ENCODE measurements at regions not wholly inside any gene's neighbourhood (a gene's known extent, or its start where the extent isn't known, plus 50 kb on each side); places are given as distances from the start of the nearest gene placed in this dataset.

- Histone ChIP-seq H3K4me3 (ENCODE audit: low read length in 3 of 3) (no peak overlapping the region), H3K4me1 (ENCODE audit: control insufficient read depth in 3 of 3, insufficient read depth in 3 of 3, low read length in 3 of 3) (no peaks in the 10 kb centered on the region), H3K27me3 (ENCODE audit: control insufficient read depth in 3 of 3, insufficient read depth in 3 of 3, low read length in 3 of 3) (no peaks in the 10 kb centered on the region)
Measured at GRCh38 chr9:80359291-80359690, 787.5 kb downstream of the TLE4 start.

GRCh38 chr9:80352967-80353366 lies 781.2 kb downstream of the TLE4 start:
- H3K4me3 ChIP-seq (ENCODE audit: low read length in 3 of 3) = no peak overlapping the region
- H3K4me1 ChIP-seq (ENCODE audit: control insufficient read depth in 3 of 3, insufficient read depth in 3 of 3, low read length in 3 of 3) = no peaks in the 10 kb centered on the region
- H3K9me3 ChIP-seq (ENCODE audit: control insufficient read depth in 3 of 3, low read length in 3 of 3) = no peaks in the 10 kb centered on the region
- no peaks in the 10 kb centered on the region for H3K36me3 ChIP-seq (ENCODE audit: control insufficient read depth in 3 of 3, insufficient read depth in 3 of 3, low read length in 3 of 3)
- no peak overlapping the region for H3K9ac ChIP-seq (ENCODE audit: low read depth in 1 of 3, low read length in 3 of 3)
- H3K27me3 ChIP-seq (ENCODE audit: control insufficient read depth in 3 of 3, insufficient read depth in 3 of 3, low read length in 3 of 3) = no peaks in the 10 kb centered on the region
- no peak overlapping the region for H3K27ac ChIP-seq (ENCODE audit: low read depth, low read length)

More at GRCh38 chr9:80359291-80359690, 787.5 kb downstream of the TLE4 start:
- Histone ChIP-seq H3K9me3 (ENCODE audit: control insufficient read depth in 3 of 3, low read length in 3 of 3) (no peaks in the 10 kb centered on the region), H3K27ac (ENCODE audit: low read depth, low read length) (no peak overlapping the region), H3K9ac (ENCODE audit: low read depth in 1 of 3, low read length in 3 of 3) (no peak overlapping the region), H3K36me3 (ENCODE audit: control insufficient read depth in 3 of 3, insufficient read depth in 3 of 3, low read length in 3 of 3) (no peaks in the 10 kb centered on the region)

- H3K9ac ChIP-seq (ENCODE audit: low read depth in 1 of 3, low read length in 3 of 3) = no peak overlapping the region
- H3K4me1 ChIP-seq (ENCODE audit: control insufficient read depth in 3 of 3, insufficient read depth in 3 of 3, low read length in 3 of 3) = no peaks in the 10 kb centered on the region
- H3K36me3 ChIP-seq (ENCODE audit: control insufficient read depth in 3 of 3, insufficient read depth in 3 of 3, low read length in 3 of 3) = no peaks in the 10 kb centered on the region
- H3K27ac ChIP-seq (ENCODE audit: low read depth, low read length) = no peak overlapping the region
- H3K9me3 ChIP-seq (ENCODE audit: control insufficient read depth in 3 of 3, low read length in 3 of 3) = no peaks in the 10 kb centered on the region
- H3K27me3 ChIP-seq (ENCODE audit: control insufficient read depth in 3 of 3, insufficient read depth in 3 of 3, low read length in 3 of 3) = no peaks in the 10 kb centered on the region
- no peak overlapping the region for H3K4me3 ChIP-seq (ENCODE audit: low read length in 3 of 3)
Measured at GRCh38 chr9:80351612-80352011, 779.8 kb downstream of the TLE4 start.

- no peaks in the 10 kb centered on the region for H3K36me3 ChIP-seq (ENCODE audit: control insufficient read depth in 3 of 3, insufficient read depth in 3 of 3, low read length in 3 of 3)
- no peak overlapping the region for H3K9ac ChIP-seq (ENCODE audit: low read depth in 1 of 3, low read length in 3 of 3)
- H3K27ac ChIP-seq (ENCODE audit: low read depth, low read length) = no peak overlapping the region
- H3K4me1 ChIP-seq (ENCODE audit: control insufficient read depth in 3 of 3, insufficient read depth in 3 of 3, low read length in 3 of 3) = peaks cover 0 to 7% (median 5%) of the 10 kb centered on the region in 3 donors
- no peaks in the 10 kb centered on the region for H3K9me3 ChIP-seq (ENCODE audit: control insufficient read depth in 3 of 3, low read length in 3 of 3)
- no peaks in the 10 kb centered on the region for H3K27me3 ChIP-seq (ENCODE audit: control insufficient read depth in 3 of 3, insufficient read depth in 3 of 3, low read length in 3 of 3)
- H3K4me3 ChIP-seq (ENCODE audit: low read length in 3 of 3) = peak overlapping the region in 1 of 3 donors; percentile 6
Measured at GRCh38 chr9:80326105-80326504, 754.3 kb downstream of the TLE4 start.

- no peak overlapping the region for H3K9ac ChIP-seq (ENCODE audit: low read depth in 1 of 3, low read length in 3 of 3)
- H3K4me1 ChIP-seq (ENCODE audit: control insufficient read depth in 3 of 3, insufficient read depth in 3 of 3, low read length in 3 of 3) = peaks cover 0 to 5% (median 1%) of the 10 kb centered on the region in 3 donors
- H3K27me3 ChIP-seq (ENCODE audit: control insufficient read depth in 3 of 3, insufficient read depth in 3 of 3, low read length in 3 of 3) = no peaks in the 10 kb centered on the region
- H3K27ac ChIP-seq (ENCODE audit: low read depth, low read length) = no peak overlapping the region
- H3K36me3 ChIP-seq (ENCODE audit: control insufficient read depth in 3 of 3, insufficient read depth in 3 of 3, low read length in 3 of 3) = no peaks in the 10 kb centered on the region
- no peak overlapping the region for H3K4me3 ChIP-seq (ENCODE audit: low read length in 3 of 3)
- no peaks in the 10 kb centered on the region for H3K9me3 ChIP-seq (ENCODE audit: control insufficient read depth in 3 of 3, low read length in 3 of 3)
Measured at GRCh38 chr9:80320916-80321315, 749.2 kb downstream of the TLE4 start.

GRCh38 chr9:80320480-80320879 lies 748.7 kb downstream of the TLE4 start:
- no peaks in the 10 kb centered on the region for H3K27me3 ChIP-seq (ENCODE audit: control insufficient read depth in 3 of 3, insufficient read depth in 3 of 3, low read length in 3 of 3)
- H3K4me1 ChIP-seq (ENCODE audit: control insufficient read depth in 3 of 3, insufficient read depth in 3 of 3, low read length in 3 of 3) = peaks cover 0 to under 1% (median 0%) of the 10 kb centered on the region in 3 donors
- H3K4me3 ChIP-seq (ENCODE audit: low read length in 3 of 3) = no peak overlapping the region
- H3K27ac ChIP-seq (ENCODE audit: low read depth, low read length) = no peak overlapping the region
- H3K9me3 ChIP-seq (ENCODE audit: control insufficient read depth in 3 of 3, low read length in 3 of 3) = no peaks in the 10 kb centered on the region
- no peaks in the 10 kb centered on the region for H3K36me3 ChIP-seq (ENCODE audit: control insufficient read depth in 3 of 3, insufficient read depth in 3 of 3, low read length in 3 of 3)
- no peak overlapping the region for H3K9ac ChIP-seq (ENCODE audit: low read depth in 1 of 3, low read length in 3 of 3)

GRCh38 chr9:80305136-80305535 lies 733.4 kb downstream of the TLE4 start:
- H3K4me3 ChIP-seq (ENCODE audit: low read length in 3 of 3) = no peak overlapping the region
- no peaks in the 10 kb centered on the region for H3K9me3 ChIP-seq (ENCODE audit: control insufficient read depth in 3 of 3, low read length in 3 of 3)
- H3K9ac ChIP-seq (ENCODE audit: low read depth in 1 of 3, low read length in 3 of 3) = no peak overlapping the region
- H3K27me3 ChIP-seq (ENCODE audit: control insufficient read depth in 3 of 3, insufficient read depth in 3 of 3, low read length in 3 of 3) = no peaks in the 10 kb centered on the region
- H3K27ac ChIP-seq (ENCODE audit: low read depth, low read length) = no peak overlapping the region
- no peaks in the 10 kb centered on the region for H3K36me3 ChIP-seq (ENCODE audit: control insufficient read depth in 3 of 3, insufficient read depth in 3 of 3, low read length in 3 of 3)
- H3K4me1 ChIP-seq (ENCODE audit: control insufficient read depth in 3 of 3, insufficient read depth in 3 of 3, low read length in 3 of 3) = no peaks in the 10 kb centered on the region

- Histone ChIP-seq H3K4me1 (ENCODE audit: control insufficient read depth in 3 of 3, insufficient read depth in 3 of 3, low read length in 3 of 3) (no peaks in the 10 kb centered on the region), H3K27ac (ENCODE audit: low read depth, low read length) (no peak overlapping the region), H3K27me3 (ENCODE audit: control insufficient read depth in 3 of 3, insufficient read depth in 3 of 3, low read length in 3 of 3) (no peaks in the 10 kb centered on the region), H3K9ac (ENCODE audit: low read depth in 1 of 3, low read length in 3 of 3) (no peak overlapping the region), H3K36me3 (ENCODE audit: control insufficient read depth in 3 of 3, insufficient read depth in 3 of 3, low read length in 3 of 3) (no peaks in the 10 kb centered on the region), H3K9me3 (ENCODE audit: control insufficient read depth in 3 of 3, low read length in 3 of 3) (peaks cover 0 to 3% (median 0%) of the 10 kb centered on the region in 3 donors), H3K4me3 (ENCODE audit: low read length in 3 of 3) (no peak overlapping the region)
Measured at GRCh38 chr9:80294955-80295354, 723.2 kb downstream of the TLE4 start.

- no peak overlapping the region for H3K27ac ChIP-seq (ENCODE audit: low read depth, low read length)
- H3K9ac ChIP-seq (ENCODE audit: low read depth in 1 of 3, low read length in 3 of 3) = no peak overlapping the region
- no peaks in the 10 kb centered on the region for H3K36me3 ChIP-seq (ENCODE audit: control insufficient read depth in 3 of 3, insufficient read depth in 3 of 3, low read length in 3 of 3)
- H3K27me3 ChIP-seq (ENCODE audit: control insufficient read depth in 3 of 3, insufficient read depth in 3 of 3, low read length in 3 of 3) = no peaks in the 10 kb centered on the region
- H3K4me3 ChIP-seq (ENCODE audit: low read length in 3 of 3) = no peak overlapping the region
- no peaks in the 10 kb centered on the region for H3K4me1 ChIP-seq (ENCODE audit: control insufficient read depth in 3 of 3, insufficient read depth in 3 of 3, low read length in 3 of 3)
- peaks cover 0 to 3% (median 0%) of the 10 kb centered on the region in 3 donors for H3K9me3 ChIP-seq (ENCODE audit: control insufficient read depth in 3 of 3, low read length in 3 of 3)
Measured at GRCh38 chr9:80294318-80294717, 722.6 kb downstream of the TLE4 start.

GRCh38 chr9:80292231-80292630 lies 720.5 kb downstream of the TLE4 start:
- Histone ChIP-seq H3K27ac (ENCODE audit: low read depth, low read length) (no peak overlapping the region), H3K9me3 (ENCODE audit: control insufficient read depth in 3 of 3, low read length in 3 of 3) (no peaks in the 10 kb centered on the region), H3K4me3 (ENCODE audit: low read length in 3 of 3) (no peak overlapping the region), H3K4me1 (ENCODE audit: control insufficient read depth in 3 of 3, insufficient read depth in 3 of 3, low read length in 3 of 3) (no peaks in the 10 kb centered on the region), H3K36me3 (ENCODE audit: control insufficient read depth in 3 of 3, insufficient read depth in 3 of 3, low read length in 3 of 3) (no peaks in the 10 kb centered on the region), H3K9ac (ENCODE audit: low read depth in 1 of 3, low read length in 3 of 3) (no peak overlapping the region), H3K27me3 (ENCODE audit: control insufficient read depth in 3 of 3, insufficient read depth in 3 of 3, low read length in 3 of 3) (no peaks in the 10 kb centered on the region)

- no peak overlapping the region for H3K27ac ChIP-seq (ENCODE audit: low read depth, low read length)
Measured at GRCh38 chr9:80285326-80285725, 713.6 kb downstream of the TLE4 start.

More at GRCh38 chr9:80285326-80285725, 713.6 kb downstream of the TLE4 start:
- Histone ChIP-seq H3K9ac (ENCODE audit: low read depth in 1 of 3, low read length in 3 of 3) (no peak overlapping the region), H3K4me1 (ENCODE audit: control insufficient read depth in 3 of 3, insufficient read depth in 3 of 3, low read length in 3 of 3) (no peaks in the 10 kb centered on the region), H3K4me3 (ENCODE audit: low read length in 3 of 3) (no peak overlapping the region), H3K9me3 (ENCODE audit: control insufficient read depth in 3 of 3, low read length in 3 of 3) (no peaks in the 10 kb centered on the region), H3K27me3 (ENCODE audit: control insufficient read depth in 3 of 3, insufficient read depth in 3 of 3, low read length in 3 of 3) (no peaks in the 10 kb centered on the region), H3K36me3 (ENCODE audit: control insufficient read depth in 3 of 3, insufficient read depth in 3 of 3, low read length in 3 of 3) (no peaks in the 10 kb centered on the region)
